GM18498 (cell line): ENCODE measurements at regions not wholly inside any gene's neighbourhood (a gene's known extent, or its start where the extent isn't known, plus 50 kb on each side); places are given as distances from the start of the nearest gene placed in this dataset.
"Not testable (repeated sequence)": the region's sequence is repeated elsewhere in the genome, so short reads cannot be mapped to it uniquely, and the experiment has no call there.

Source experiments
- ATAC-seq: cut with Tn5 transposase; IDR thresholded peaks from one replicate; pipeline ENCODE4 v1.9.1; 2021; ENCODE audit warnings: mild to moderate bottlenecking, moderate library complexity; ENCODE audit not compliant: unreplicated experiment

- ATAC-seq = no peak
Observed at GRCh38 chr5:18395126-18396110, 761.2 kb downstream of the TAF11L14 start.

GRCh38 chr5:18397371-18397770 lies 763.1 kb downstream of the TAF11L14 start:
- no peak for ATAC-seq

GRCh38 chr5:18397891-18398290 lies 763.6 kb downstream of the TAF11L14 start:
- ATAC-seq = no peak

DNA sequence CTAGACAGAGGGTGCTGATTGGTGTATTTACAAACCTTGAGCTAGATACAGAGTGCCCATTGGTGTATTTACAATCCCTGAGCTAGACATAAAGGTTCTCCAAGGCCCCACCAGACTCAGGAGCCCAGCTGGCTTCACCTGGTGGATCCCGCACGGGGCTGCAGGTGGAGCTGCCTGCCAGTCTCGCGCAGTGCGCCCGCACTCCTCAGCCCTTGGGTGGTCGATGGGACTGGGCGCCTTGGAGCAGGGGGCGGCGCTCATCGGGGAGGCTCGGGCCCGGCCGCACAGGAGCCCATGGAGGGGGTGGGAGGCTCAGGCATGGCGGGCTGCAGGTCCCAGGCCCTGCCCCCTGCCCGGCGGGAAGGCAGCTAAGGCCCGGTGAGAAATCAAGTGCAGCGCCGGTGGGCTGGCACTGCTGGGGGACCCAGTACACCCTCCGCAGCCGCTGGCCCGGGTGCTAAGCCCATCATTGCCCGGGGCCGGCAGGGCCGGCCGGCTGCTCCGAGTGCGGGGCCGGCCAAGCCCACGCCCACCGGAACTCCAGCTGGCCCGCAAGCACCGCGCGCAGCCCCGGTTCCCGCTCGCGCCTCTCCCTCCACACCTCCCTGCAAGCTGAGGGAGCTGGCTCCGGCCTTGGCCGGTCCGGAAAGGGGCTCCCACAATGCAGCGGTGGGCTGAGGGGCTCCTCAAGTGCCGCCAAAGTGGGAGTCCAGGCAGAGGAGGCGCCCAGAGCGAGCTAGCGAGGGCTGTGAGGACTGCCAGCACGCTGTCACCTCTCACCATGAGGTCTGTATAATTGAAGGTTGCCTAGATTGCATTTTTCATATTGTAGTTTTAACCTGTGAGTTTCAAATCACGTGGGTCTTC lies 765.4 kb downstream of the TAF11L14 start:
- ATAC-seq = not testable (repeated sequence)

DNA sequence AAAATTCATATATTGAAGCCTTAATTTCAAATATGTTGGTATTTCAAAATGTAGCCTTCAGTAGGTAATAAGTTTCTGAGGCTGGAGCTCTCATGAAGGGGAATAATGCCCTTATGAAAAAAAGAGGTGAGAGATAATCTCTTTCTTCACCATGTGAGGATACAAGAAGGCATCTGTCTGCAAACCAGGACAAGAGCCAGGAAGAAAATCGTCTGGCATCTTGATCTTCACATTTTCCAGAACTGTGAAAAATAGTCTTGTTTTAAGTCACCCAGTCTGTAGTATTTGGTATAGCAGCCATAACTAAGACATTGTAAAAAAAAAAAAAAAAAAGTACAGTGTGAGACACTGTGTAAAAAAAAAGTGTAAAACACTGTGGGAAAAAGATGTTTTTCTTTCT lies 768.9 kb downstream of the TAF11L14 start:
- ATAC-seq = no peak

DNA sequence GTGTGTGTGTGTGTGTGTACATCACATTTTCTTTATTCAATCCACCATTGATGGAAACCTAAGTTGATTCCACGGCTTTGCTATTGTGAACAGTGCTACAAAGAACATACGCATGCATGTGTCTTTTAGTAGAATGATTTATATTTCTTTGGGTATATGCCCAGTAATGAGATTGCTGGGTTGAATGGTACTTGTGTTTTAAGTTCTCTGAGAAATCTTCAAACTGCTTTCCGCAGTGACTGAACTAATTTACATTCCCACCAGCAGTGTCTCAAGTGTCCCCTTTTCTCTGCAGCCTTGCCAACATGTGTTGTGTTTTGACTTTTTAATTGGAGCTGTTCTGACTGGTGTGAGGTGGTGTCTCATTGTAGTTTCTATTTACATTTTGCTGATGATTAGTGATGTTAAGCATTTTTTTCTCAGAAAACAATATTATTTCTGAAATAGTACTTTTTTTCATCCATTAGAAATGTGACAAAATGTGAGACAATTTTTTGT lies 769.7 kb downstream of the TAF11L14 start:
- no peak for ATAC-seq

- no peak for ATAC-seq
Observed at GRCh38 chr5:18420711-18421110, 786.5 kb downstream of the TAF11L14 start.

DNA sequence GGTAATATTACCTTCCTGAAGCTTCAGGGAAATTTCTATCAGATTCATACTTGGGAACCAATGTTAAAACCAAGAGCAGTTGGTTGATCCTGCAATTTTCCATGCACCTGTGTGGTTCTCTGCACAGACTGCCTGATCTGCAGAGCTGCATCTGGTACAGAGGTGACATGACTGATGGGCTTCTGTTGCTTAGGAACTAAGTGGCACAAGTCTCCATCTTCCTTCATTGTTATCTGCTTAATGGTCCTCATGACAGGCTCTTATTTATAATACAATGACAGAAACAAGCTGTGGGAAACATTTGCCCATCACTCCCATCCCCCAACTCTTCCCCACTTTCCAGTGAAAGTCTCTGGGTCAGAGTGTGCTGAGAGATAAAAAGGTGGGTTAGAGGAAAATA lies 799.1 kb downstream of the TAF11L14 start:
- ATAC-seq = no peak

DNA sequence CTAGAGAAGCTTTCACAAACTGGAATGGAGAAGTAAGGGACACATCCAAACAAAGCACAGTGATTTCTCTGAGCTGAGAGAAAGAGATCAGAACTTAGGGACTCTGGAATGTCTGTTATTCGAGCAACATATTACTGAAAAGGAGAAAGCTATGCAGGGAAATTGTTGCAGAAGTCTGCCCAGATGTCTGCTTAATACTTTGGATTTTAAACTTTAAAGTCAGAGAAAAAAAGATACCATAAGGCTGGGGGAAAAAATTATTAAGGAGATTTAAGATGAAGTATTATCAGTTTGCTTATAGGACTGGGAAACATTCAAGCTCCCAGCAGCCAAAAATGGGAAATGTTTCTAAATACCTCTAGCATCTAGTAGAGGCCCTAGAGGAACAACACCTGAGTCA lies 803.9 kb downstream of the TAF11L14 start:
- no peak for ATAC-seq

GRCh38 chr5:18455521-18455920 lies 821.3 kb downstream of the TAF11L14 start:
- ATAC-seq = no peak

- ATAC-seq = no peak
Observed at GRCh38 chr5:18457255-18457654, 823.0 kb downstream of the TAF11L14 start.

DNA sequence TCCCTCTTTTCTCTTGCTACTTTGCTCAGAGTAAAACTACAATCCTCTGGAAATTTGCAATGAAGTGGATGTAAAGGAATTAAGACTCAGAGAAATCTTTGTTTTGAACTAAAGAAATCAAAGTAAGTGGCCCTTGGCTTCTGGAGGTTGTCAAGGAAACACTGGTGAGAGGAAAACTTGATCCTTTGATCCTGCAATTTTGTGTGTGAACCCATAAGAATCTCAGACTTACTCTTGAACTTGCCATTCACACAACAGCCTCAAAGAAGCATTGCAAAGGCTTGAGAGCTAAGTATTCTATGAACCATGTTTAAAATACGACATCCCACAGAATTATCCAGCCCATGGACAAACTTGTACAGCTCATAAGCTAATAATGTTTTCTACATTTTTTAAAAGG lies 827.5 kb downstream of the TAF11L14 start:
- no peak for ATAC-seq

DNA sequence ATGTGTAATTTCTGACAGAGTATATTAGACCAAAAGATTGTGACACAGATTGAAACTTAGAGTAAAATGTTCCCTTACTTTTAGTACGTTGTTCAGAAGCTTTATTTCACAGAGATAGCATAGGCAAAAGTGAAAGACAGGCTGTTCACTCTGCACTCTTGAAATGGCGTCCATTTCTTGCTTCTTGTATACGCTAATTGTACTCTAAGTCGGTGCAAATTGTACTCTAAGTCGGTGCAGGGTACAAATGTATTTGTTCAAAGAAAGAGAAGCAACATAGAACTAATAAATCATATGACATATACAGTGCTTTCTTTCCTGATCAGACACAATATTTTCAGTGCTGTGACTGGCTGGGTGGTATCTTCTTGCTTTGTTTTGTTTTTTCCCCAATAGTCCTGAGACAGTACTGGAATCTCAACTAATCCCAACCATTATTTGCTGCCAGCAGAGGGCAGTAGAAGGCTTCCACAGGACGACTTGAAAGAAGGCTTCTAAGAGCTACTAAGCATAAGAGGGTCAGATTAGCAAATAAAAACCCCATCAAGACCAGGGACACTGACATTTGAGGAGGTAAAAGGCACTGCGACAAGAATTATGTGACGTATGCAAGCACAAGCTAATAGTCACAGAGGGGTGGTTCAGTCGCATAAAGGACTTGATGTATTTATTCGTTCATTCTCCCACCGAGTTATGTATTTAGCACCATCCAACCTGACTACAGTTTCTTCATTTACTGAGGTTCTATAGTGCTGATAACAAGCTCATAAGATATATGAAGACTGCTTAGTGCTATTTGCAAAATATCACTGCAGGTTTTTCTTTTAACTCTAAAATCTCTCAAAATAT lies 831.8 kb downstream of the TAF11L14 start:
- no peak for ATAC-seq

DNA sequence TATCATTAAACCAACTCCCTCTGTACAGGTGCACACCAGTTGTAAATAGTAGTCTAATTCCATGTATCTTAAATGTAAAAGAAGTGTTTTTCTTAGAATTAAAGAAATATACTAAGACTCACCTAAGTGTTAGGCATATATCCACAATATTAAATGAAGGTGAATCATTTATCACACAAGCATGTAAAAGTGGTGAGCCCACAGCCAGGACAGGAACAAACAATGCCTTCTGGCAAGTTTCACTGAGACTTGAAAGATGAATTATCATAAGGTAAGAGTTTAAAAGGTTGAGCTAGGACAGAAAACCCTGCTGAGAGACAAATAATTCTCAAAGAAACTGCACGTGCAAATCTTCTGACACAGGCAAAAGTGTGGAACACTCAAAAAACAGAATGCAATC lies 832.5 kb downstream of the TAF11L14 start:
- ATAC-seq = no peak

DNA sequence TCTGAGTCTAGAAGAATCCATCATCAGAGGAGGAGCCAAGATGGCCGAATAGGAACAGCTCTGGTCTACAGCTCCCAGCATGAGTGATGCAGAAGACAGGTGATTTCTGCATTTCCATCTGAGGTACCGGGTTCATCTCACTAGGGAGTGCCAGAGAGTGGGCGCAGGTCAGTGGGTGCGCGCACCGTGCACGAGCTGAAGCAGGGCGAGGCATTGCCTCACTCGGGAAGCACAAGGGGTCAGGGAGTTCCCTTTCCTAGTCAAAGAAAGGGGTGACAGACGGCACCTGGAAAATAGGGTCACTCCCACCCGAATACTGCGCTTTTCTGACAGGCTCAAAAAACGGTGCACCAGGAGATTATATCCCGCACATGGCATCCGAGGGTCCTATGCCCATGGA lies 837.5 kb downstream of the TAF11L14 start:
- ATAC-seq = not testable (repeated sequence)

DNA sequence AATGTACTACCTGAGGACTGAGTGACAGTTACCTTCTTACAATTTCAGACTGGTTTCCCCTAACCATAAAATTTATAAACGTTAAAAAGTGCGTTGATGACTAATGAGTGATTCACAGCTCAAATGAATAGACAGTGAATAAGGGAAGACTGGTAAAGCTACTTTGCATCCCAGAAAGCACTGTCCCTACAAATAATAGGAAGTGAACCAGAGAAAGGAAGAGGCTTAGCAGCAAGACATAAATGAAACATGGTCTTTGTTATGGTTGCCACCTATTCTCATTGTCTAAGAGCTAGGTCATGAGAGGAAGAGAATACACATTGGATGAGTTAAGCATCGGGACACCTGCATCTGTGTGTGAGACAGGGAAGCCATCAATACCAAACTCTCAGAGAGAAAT lies 849.2 kb downstream of the TAF11L14 start:
- no peak for ATAC-seq

DNA sequence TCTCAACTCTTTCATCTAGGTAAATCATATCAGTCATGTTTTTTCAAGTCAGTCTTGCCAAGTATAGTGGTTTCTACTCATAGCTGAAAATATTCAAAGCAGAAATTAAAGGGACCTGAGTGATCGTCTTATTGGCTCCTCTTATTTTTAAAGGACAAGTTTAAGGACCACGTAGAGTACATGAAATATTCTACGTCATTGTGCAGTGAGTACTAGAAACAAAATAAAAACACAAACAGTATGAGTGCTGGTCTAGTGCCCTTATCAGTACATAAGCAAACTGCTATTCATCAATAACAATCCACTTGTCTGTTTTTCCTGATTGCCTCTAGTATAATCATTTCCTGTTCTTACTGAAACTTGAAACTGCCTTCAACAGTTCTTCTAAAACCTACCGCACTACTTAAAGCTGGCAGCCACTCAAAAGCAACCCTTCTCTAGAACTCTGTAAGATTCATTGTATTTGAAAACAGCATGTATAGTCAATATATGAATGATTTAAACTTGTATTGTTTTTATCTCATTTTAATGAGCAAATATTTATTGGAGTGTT lies 853.7 kb downstream of the TAF11L14 start:
- ATAC-seq = peak; percentile 43

DNA sequence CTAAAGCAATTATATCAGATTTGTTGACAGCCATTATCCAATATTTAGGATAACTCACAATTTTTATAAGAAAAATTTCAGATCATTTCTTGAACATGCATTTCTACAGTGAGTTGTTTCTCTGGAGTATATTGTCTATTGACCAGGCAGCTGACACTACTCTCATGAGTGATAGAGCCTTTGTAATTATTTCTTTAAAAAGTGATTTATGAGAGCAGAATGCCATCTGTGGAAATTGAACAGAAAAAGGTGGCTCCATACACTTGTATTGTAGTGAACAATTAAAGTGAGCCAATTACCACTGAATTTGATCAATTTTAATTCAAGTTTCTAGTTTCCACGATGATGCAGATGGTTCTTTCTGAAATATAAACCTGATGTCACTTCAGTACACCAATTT lies 855.4 kb downstream of the TAF11L14 start:
- no peak for ATAC-seq

DNA sequence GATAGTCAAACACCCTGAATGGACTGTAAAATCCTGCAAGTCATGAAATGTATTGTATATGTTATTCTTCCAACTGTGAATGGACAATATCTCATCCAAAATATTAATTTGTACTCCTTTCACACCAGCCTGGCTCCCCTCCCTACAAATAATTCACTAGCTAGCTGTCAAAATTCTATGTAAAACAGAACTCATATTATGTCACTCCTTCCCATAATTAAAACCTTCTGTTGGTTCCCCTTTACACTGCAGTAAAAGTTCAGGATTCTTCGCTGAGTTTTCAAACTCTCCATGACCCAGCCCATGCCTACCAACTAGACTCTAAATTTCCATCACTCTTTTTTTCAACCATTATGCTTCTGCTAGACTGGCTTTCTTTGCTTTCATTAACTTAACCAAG lies 857.1 kb downstream of the TAF11L14 start:
- no peak for ATAC-seq

DNA sequence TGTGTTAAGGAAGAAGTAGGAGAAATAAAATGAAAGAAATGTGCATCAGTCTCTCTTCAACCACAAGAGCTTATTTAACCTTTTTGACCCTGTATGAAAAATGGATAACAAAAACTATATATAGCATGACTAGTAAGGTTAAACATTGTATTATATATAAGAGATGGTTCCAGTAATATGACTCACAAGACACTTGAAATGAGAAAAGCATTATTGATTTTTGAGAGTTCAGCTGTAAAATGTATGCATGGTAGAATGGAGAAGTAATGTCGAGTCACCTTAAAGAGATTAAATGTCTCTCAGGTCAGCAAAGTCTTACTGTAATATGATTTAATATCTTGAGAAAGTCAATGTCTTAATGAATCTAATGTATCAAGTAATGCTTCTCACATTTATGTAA lies 860.9 kb downstream of the TAF11L14 start:
- ATAC-seq = no peak
